HL-60 (cell line): ENCODE measurements at regions not wholly inside any gene's neighbourhood (a gene's known extent, or its start where the extent isn't known, plus 50 kb on each side); places are given as distances from the start of the nearest gene placed in this dataset.

Experiments used
- GABPA ChIP-seq: IDR thresholded peaks from 2 replicates; pipeline ENCODE4 v1.6.1; 2012; ENCODE audit warnings: low read depth
- POLR2AphosphoS5 ChIP-seq: IDR thresholded peaks from 2 replicates; pipeline ENCODE4 v1.6.1; 2012; ENCODE audit warnings: low read depth
- TF ChIP-seq, protein P1 (sequence below): IDR thresholded peaks from one replicate; pipeline ENCODE4 v1.5.1; 2011; ENCODE audit warnings: low read length, control low read depth, inconsistent platforms; ENCODE audit not compliant: insufficient read depth
- TF ChIP-seq, protein P2 (sequence below): IDR thresholded peaks from 2 replicates; pipeline ENCODE4 v1.6.1; 2012; ENCODE audit warnings: low read depth; ENCODE audit not compliant: insufficient replicate concordance

DNA sequence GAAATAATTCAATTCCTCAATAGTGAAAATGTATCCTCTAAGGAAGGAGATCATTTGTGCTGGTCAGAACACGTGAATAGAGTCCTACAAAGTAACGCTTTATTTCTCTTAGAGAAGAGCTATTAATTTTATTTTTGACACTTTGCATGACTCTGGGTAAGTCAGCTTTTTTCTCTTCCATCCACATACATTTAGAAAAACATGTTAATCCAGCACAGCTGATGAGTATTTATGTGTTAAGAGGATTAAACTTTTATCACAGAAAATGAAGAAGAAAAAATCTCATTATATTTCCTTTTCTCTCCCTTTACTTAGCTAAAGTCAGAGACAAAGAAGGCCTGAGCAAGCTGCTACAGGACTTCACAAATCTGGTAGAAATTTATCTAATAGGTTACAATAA, 649.5 kb upstream of the CCDC179 start:
- TF ChIP-seq, protein P1, sequence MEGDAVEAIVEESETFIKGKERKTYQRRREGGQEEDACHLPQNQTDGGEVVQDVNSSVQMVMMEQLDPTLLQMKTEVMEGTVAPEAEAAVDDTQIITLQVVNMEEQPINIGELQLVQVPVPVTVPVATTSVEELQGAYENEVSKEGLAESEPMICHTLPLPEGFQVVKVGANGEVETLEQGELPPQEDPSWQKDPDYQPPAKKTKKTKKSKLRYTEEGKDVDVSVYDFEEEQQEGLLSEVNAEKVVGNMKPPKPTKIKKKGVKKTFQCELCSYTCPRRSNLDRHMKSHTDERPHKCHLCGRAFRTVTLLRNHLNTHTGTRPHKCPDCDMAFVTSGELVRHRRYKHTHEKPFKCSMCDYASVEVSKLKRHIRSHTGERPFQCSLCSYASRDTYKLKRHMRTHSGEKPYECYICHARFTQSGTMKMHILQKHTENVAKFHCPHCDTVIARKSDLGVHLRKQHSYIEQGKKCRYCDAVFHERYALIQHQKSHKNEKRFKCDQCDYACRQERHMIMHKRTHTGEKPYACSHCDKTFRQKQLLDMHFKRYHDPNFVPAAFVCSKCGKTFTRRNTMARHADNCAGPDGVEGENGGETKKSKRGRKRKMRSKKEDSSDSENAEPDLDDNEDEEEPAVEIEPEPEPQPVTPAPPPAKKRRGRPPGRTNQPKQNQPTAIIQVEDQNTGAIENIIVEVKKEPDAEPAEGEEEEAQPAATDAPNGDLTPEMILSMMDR: no peak
- TF ChIP-seq POLR2AphosphoS5 (no peak), GABPA (no peak)
- TF ChIP-seq, protein P2, sequence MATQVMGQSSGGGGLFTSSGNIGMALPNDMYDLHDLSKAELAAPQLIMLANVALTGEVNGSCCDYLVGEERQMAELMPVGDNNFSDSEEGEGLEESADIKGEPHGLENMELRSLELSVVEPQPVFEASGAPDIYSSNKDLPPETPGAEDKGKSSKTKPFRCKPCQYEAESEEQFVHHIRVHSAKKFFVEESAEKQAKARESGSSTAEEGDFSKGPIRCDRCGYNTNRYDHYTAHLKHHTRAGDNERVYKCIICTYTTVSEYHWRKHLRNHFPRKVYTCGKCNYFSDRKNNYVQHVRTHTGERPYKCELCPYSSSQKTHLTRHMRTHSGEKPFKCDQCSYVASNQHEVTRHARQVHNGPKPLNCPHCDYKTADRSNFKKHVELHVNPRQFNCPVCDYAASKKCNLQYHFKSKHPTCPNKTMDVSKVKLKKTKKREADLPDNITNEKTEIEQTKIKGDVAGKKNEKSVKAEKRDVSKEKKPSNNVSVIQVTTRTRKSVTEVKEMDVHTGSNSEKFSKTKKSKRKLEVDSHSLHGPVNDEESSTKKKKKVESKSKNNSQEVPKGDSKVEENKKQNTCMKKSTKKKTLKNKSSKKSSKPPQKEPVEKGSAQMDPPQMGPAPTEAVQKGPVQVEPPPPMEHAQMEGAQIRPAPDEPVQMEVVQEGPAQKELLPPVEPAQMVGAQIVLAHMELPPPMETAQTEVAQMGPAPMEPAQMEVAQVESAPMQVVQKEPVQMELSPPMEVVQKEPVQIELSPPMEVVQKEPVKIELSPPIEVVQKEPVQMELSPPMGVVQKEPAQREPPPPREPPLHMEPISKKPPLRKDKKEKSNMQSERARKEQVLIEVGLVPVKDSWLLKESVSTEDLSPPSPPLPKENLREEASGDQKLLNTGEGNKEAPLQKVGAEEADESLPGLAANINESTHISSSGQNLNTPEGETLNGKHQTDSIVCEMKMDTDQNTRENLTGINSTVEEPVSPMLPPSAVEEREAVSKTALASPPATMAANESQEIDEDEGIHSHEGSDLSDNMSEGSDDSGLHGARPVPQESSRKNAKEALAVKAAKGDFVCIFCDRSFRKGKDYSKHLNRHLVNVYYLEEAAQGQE: no peak
